Ascending aorta (tissue), 2 donors: ENCODE measurements at regions not wholly inside any gene's neighbourhood (a gene's known extent, or its start where the extent isn't known, plus 50 kb on each side); places are given as distances from the start of the nearest gene placed in this dataset.

Experiments used
- DNase-seq, 2 donors: peaks; one replicate each; pipeline ENCODE4 v3.0.0-alpha.2; 2019; ENCODE audit warnings: low spot score in 2 of 2
- H3K27ac ChIP-seq, 2 donors: fragments of 200-600 bp; sonication (generic); one replicate each; pipeline ENCODE4 v1.5.1; 2016 to 2017; ENCODE audit warnings: mild to moderate bottlenecking in 1 of 2
- H3K27me3 ChIP-seq: fragments of 200-600 bp; sonication (generic); one replicate; pipeline ENCODE4 v1.5.1; 2017
- H3K36me3 ChIP-seq, 2 donors: fragments of 200-600 bp; sonication (generic); one replicate each; pipeline ENCODE4 v1.5.1; 2016
- H3K4me1 ChIP-seq, 2 donors: fragments of 200-600 bp; sonication (generic); one replicate each; pipeline ENCODE4 v1.5.1; 2016 to 2017; ENCODE audit warnings: mild to moderate bottlenecking in 1 of 2
- H3K4me3 ChIP-seq, 2 donors: fragments of 200-600 bp; sonication (generic); one replicate each; pipeline ENCODE4 v1.5.1; 2016 to 2017; ENCODE audit warnings: mild to moderate bottlenecking in 1 of 2
- H3K9me3 ChIP-seq, 2 donors: fragments of 200-600 bp; sonication (generic); one replicate each; pipeline ENCODE4 v1.5.1; 2016
- intact Hi-C: fragments of 100-400 bp; cut with DNase I; formaldehyde crosslinking; loops from one replicate; pipeline ENCODE4 v1.15.1; 2023
- TF ChIP-seq, protein P1 (sequence below), 3 experiments: fragments of 200-600 bp in 2 of 3; fragments of 450-650 bp in 1 of 3; sonication (generic) in 2 of 3; IDR thresholded peaks; one replicate each; pipeline ENCODE4 v1.5.1; 2016 to 2019; ENCODE audit warnings: antibody characterized with exemption in 3 of 3, mild to moderate bottlenecking in 1 of 3, moderate library complexity in 1 of 3

DNA sequence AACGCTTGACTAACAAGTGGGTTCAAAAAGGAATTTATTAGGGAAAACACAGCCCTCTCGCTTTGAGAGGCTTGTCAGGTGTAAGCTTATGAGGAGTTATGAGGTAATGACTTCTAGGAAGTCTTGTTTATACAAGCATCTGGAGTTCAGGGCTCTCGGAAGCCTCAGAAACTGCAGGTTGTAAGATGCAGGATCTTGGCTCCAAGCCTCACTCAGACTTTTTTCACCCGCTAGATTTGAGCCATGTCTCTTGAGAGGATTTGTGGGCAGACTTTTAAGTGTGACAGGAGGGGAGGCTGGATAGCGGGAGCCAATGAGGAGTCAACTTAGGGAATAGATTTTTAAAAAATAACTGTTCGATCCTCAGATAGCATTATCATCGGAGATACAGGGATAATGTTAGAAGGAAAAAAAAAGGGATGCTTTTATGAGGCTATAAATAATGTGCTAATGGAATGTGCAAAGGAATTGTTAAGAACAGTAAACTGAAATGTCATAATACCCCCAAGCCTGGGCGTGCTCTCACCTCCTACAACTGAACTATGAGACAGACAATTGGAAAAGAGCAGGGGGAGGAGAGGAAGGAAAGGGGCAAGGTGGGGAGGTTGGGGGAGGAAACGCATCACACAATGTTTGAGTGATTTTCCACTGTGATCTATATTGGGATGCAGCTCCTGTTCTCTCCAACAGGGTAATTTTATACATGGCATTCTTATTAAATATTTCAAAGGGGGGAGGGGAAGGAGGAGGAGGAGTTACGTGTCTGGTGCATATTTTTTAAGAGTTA is 107.4 kb upstream of the ESRRG start:
- no peak for DNase-seq
- Histone ChIP-seq H3K27ac (no peak overlapping the region), H3K4me3 (no peak overlapping the region), H3K9me3 (no peaks in the 10 kb centered on the region), H3K4me1 (no peaks in the 10 kb centered on the region), H3K36me3 (no peaks in the 10 kb centered on the region), H3K27me3 (no peaks in the 10 kb centered on the region)
- TF ChIP-seq, protein P1, sequence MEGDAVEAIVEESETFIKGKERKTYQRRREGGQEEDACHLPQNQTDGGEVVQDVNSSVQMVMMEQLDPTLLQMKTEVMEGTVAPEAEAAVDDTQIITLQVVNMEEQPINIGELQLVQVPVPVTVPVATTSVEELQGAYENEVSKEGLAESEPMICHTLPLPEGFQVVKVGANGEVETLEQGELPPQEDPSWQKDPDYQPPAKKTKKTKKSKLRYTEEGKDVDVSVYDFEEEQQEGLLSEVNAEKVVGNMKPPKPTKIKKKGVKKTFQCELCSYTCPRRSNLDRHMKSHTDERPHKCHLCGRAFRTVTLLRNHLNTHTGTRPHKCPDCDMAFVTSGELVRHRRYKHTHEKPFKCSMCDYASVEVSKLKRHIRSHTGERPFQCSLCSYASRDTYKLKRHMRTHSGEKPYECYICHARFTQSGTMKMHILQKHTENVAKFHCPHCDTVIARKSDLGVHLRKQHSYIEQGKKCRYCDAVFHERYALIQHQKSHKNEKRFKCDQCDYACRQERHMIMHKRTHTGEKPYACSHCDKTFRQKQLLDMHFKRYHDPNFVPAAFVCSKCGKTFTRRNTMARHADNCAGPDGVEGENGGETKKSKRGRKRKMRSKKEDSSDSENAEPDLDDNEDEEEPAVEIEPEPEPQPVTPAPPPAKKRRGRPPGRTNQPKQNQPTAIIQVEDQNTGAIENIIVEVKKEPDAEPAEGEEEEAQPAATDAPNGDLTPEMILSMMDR (IDR thresholded peaks at IDR 0.05), result no peak
- intact Hi-C loops, result no loop called here

GRCh38 chr1:216827251-216827650 is 104.0 kb upstream of the ESRRG start:
- intact Hi-C loops, result no loop called here
- TF ChIP-seq, protein P1 (IDR thresholded peaks at IDR 0.05), result no peak

GRCh38 chr1:216826646-216827045 is 103.4 kb upstream of the ESRRG start:
- Histone ChIP-seq H3K4me1 (no peaks in the 10 kb centered on the region), H3K4me3 (no peak overlapping the region), H3K36me3 (no peaks in the 10 kb centered on the region), H3K27me3 (no peaks in the 10 kb centered on the region), H3K27ac (no peak overlapping the region), H3K9me3 (no peaks in the 10 kb centered on the region)
- TF ChIP-seq, protein P1 (IDR thresholded peaks at IDR 0.05), result no peak
- DNase-seq, result no peak
- intact Hi-C loops, result no loop called here

More at GRCh38 chr1:216827251-216827650, 104.0 kb upstream of the ESRRG start:
- no peaks in the 10 kb centered on the region for H3K36me3 ChIP-seq
- H3K4me1 ChIP-seq, result no peaks in the 10 kb centered on the region
- no peaks in the 10 kb centered on the region for H3K9me3 ChIP-seq
- no peak for DNase-seq
- no peak overlapping the region for H3K4me3 ChIP-seq
- no peak overlapping the region for H3K27ac ChIP-seq
- H3K27me3 ChIP-seq, result no peaks in the 10 kb centered on the region

GRCh38 chr1:216826214-216826613 is 103.0 kb upstream of the ESRRG start:
- H3K9me3 ChIP-seq, result no peaks in the 10 kb centered on the region
- intact Hi-C loops, result no loop called here
- H3K36me3 ChIP-seq, result no peaks in the 10 kb centered on the region
- H3K4me1 ChIP-seq, result no peaks in the 10 kb centered on the region
- DNase-seq, result no peak
- H3K27me3 ChIP-seq, result no peaks in the 10 kb centered on the region
- TF ChIP-seq, protein P1 (IDR thresholded peaks at IDR 0.05), result no peak
- no peak overlapping the region for H3K27ac ChIP-seq
- H3K4me3 ChIP-seq, result no peak overlapping the region

GRCh38 chr1:216825557-216825956 is 102.3 kb upstream of the ESRRG start:
- DNase-seq, result no peak
- Histone ChIP-seq H3K36me3 (no peaks in the 10 kb centered on the region), H3K27ac (no peak overlapping the region), H3K4me3 (no peak overlapping the region), H3K4me1 (no peaks in the 10 kb centered on the region), H3K27me3 (no peaks in the 10 kb centered on the region), H3K9me3 (no peaks in the 10 kb centered on the region)
- intact Hi-C loops, result no loop called here
- TF ChIP-seq, protein P1 (IDR thresholded peaks at IDR 0.05), result no peak
